Esophagus squamous epithelium (tissue), 4 donors: ENCODE measurements at regions not wholly inside any gene's neighbourhood (a gene's known extent, or its start where the extent isn't known, plus 50 kb on each side); places are given as distances from the start of the nearest gene placed in this dataset.

Experiments used
- POLR2A ChIP-seq, 4 donors: fragments of 450-650 bp; IDR thresholded peaks; one replicate each; pipeline ENCODE4 v1.6.1; 2017; ENCODE audit warnings: antibody characterized with exemption in 4 of 4, mild to moderate bottlenecking in 4 of 4, moderate library complexity in 3 of 4
- TF ChIP-seq, protein P1 (sequence below), 6 experiments: fragments of 450-650 bp in 4 of 6; fragments of 200-600 bp in 2 of 6; sonication (generic) in 2 of 6; IDR thresholded peaks; one replicate each; pipeline ENCODE4 v1.5.1; 2016 to 2019; ENCODE audit warnings: antibody characterized with exemption in 6 of 6, mild to moderate bottlenecking in 4 of 6, moderate library complexity in 4 of 6

DNA sequence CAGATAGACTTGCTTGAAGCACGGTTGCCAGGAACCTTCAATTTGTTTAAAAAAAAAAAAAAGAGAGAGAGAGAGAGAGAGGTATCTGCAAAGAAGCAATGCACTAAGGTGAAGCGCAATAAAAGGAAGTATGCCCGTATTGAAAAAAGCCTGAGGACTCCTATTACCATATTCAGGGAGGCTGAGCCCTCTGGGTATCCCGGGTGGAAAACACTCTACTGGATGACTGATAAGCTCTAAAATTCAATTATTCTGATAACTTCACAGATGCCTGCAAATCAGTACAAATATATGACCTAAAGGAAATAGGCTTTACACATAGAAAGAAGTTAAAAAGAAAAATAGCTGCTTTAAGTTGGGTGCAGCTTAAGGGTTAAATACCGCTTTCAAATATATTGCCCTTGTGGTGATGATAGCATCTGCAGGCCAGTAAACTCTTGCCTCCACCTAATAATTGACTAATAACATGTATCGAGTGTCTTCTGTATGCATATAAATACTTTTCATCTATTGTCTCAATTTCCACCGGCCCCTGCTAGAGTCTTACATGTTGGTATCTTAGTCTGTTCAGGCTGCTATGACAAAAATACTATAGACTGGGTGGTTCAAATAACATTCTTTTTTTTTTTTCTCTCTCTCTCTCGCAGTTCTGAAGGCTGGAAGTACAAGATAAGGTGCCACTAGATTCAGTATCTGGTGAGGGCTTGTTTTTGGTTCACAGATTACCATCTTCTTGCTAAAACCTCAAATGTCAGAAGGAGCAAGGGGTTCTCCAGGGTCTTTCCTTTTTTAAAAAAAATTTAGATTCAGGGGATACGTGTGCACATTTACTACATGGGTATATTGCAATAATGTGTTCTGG lies 187.4 kb upstream of the JARID2 start:
- TF ChIP-seq, protein P1, sequence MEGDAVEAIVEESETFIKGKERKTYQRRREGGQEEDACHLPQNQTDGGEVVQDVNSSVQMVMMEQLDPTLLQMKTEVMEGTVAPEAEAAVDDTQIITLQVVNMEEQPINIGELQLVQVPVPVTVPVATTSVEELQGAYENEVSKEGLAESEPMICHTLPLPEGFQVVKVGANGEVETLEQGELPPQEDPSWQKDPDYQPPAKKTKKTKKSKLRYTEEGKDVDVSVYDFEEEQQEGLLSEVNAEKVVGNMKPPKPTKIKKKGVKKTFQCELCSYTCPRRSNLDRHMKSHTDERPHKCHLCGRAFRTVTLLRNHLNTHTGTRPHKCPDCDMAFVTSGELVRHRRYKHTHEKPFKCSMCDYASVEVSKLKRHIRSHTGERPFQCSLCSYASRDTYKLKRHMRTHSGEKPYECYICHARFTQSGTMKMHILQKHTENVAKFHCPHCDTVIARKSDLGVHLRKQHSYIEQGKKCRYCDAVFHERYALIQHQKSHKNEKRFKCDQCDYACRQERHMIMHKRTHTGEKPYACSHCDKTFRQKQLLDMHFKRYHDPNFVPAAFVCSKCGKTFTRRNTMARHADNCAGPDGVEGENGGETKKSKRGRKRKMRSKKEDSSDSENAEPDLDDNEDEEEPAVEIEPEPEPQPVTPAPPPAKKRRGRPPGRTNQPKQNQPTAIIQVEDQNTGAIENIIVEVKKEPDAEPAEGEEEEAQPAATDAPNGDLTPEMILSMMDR (IDR thresholded peaks at IDR 0.05), result no peak
- TF ChIP-seq POLR2A (IDR thresholded peaks at IDR 0.05), result no peak
